Liver (tissue), 8 donors: ENCODE measurements at regions not wholly inside any gene's neighbourhood (a gene's known extent, or its start where the extent isn't known, plus 50 kb on each side); places are given as distances from the start of the nearest gene placed in this dataset.

Experiments
- DNase-seq: peaks from one replicate; pipeline ENCODE4 v3.0.0-alpha.2; 2017; ENCODE audit warnings: low spot score
- H3K27ac ChIP-seq, 2 donors: one replicate each; pipeline ENCODE4 v1.7.0; 2013; ENCODE audit warnings: inconsistent platforms in 2 of 2, low read length in 2 of 2, control low read depth in 1 of 2, low read depth in 1 of 2, mild to moderate bottlenecking in 1 of 2
- H3K27me3 ChIP-seq, 4 donors: one replicate each; pipeline versions ENCODE4 v1.6.1 to v1.7.0; 2013; ENCODE audit warnings: low read length in 3 of 4, inconsistent platforms in 1 of 4, mild to moderate bottlenecking in 1 of 4, moderate library complexity in 1 of 4; ENCODE audit not compliant: control insufficient read depth in 4 of 4, insufficient read depth in 4 of 4
- H3K36me3 ChIP-seq, 4 donors: one replicate each; pipeline versions ENCODE4 v1.6.1 to v1.7.0; 2013; ENCODE audit warnings: low read length in 3 of 4, mild to moderate bottlenecking in 3 of 4, low read depth in 1 of 4, moderate library complexity in 1 of 4; ENCODE audit not compliant: control insufficient read depth in 4 of 4, insufficient read depth in 3 of 4
- H3K4me1 ChIP-seq, 4 donors: one replicate each; pipeline versions ENCODE4 v1.6.1 to v1.7.0; 2013; ENCODE audit warnings: low read length in 3 of 4, mild to moderate bottlenecking in 3 of 4, moderate library complexity in 1 of 4; ENCODE audit not compliant: control insufficient read depth in 4 of 4, insufficient read depth in 4 of 4
- H3K4me3 ChIP-seq, 3 donors: one replicate each; pipeline versions ENCODE4 v1.6.1 to v1.7.0; 2013; ENCODE audit warnings: low read length in 3 of 3, control low read depth in 1 of 3, low read depth in 1 of 3, mild to moderate bottlenecking in 1 of 3
- H3K9ac ChIP-seq, 2 donors: one replicate each; pipeline ENCODE4 v1.7.0; 2013; ENCODE audit warnings: low read length in 2 of 2, mild to moderate bottlenecking in 2 of 2, moderate library complexity in 2 of 2, control low read depth in 1 of 2, low read depth in 1 of 2
- H3K9me3 ChIP-seq, 4 donors: one replicate each; pipeline versions ENCODE4 v1.6.1 to v1.7.0; 2013; ENCODE audit warnings: low read length in 3 of 4; ENCODE audit not compliant: control insufficient read depth in 4 of 4
- EGR1 ChIP-seq, 2 donors: IDR thresholded peaks; 2 replicates each; pipeline ENCODE4 v1.6.1; 2016 to 2018; ENCODE audit warnings: antibody characterized with exemption in 2 of 2, low read depth in 2 of 2
- FOXA1 ChIP-seq: IDR thresholded peaks from 2 replicates; pipeline ENCODE4 v1.6.1; 2016; ENCODE audit warnings: antibody characterized with exemption
- GABPA ChIP-seq, 2 donors: IDR thresholded peaks in 1 of 2; conservative IDR thresholded peaks in 1 of 2; 2 replicates each; pipeline ENCODE4 v1.6.1; 2016; ENCODE audit warnings: antibody characterized with exemption in 2 of 2, mild to moderate bottlenecking in 1 of 2, moderate library complexity in 1 of 2
- HNF4A ChIP-seq, 2 donors: conservative IDR thresholded peaks; 2 replicates each; pipeline ENCODE4 v1.6.1; 2016; ENCODE audit warnings: antibody characterized with exemption in 2 of 2, mild to moderate bottlenecking in 2 of 2
- HNF4G ChIP-seq: IDR thresholded peaks from 2 replicates; pipeline ENCODE4 v1.6.1; 2016; ENCODE audit warnings: antibody characterized with exemption
- JUND ChIP-seq, 2 donors: IDR thresholded peaks; 2 replicates each; pipeline ENCODE4 v1.6.1; 2016; ENCODE audit warnings: antibody characterized with exemption in 2 of 2
- RAD21 ChIP-seq, 2 donors: IDR thresholded peaks; 2 replicates each; pipeline ENCODE4 v1.6.1; 2016; ENCODE audit warnings: antibody characterized with exemption in 2 of 2, mild to moderate bottlenecking in 2 of 2
- RXRA ChIP-seq, 2 donors: IDR thresholded peaks; 2 replicates each; pipeline ENCODE4 v1.6.1; 2017 to 2018; ENCODE audit warnings: antibody characterized with exemption in 2 of 2, mild to moderate bottlenecking in 1 of 2
- TAF1 ChIP-seq: conservative IDR thresholded peaks from 2 replicates; pipeline ENCODE4 v1.6.1; 2016; ENCODE audit warnings: antibody characterized with exemption, mild to moderate bottlenecking
- YY1 ChIP-seq: IDR thresholded peaks from 2 replicates; pipeline ENCODE4 v1.6.1; 2016; ENCODE audit warnings: antibody characterized with exemption, mild to moderate bottlenecking
- WGBS: extraction: QIAGEN DNeasy Blood & Tissue Kit; methylation state at CpG from one replicate; pipeline ENCODE4 v1.1.7; 2013; 5-methylcytosine and 5-hydroxymethylcytosine counted together
- TF ChIP-seq, protein P1 (sequence below): IDR thresholded peaks from 2 replicates; pipeline ENCODE4 v1.6.1; 2016; ENCODE audit warnings: antibody characterized with exemption
- TF ChIP-seq, protein P2 (sequence below): IDR thresholded peaks from 2 replicates; pipeline ENCODE4 v1.6.1; 2016; ENCODE audit warnings: antibody characterized with exemption
- TF ChIP-seq, protein P3 (sequence below): fragments of 150-350 bp; IDR thresholded peaks from 2 replicates; pipeline ENCODE4 v1.5.1; 2017; ENCODE audit warnings: improper control_type of control experiment, low read depth, low read length; ENCODE audit not compliant: missing input control
- TF ChIP-seq, protein P4 (sequence below): IDR thresholded peaks from 2 replicates; pipeline ENCODE4 v1.6.1; 2016; ENCODE audit warnings: antibody characterized with exemption, mild to moderate bottlenecking
- donor health status: healthy.
- donor health status: healthy.
- donor health status: healthy.
- donor health status: healthy.
- donor health status: healthy.

DNA sequence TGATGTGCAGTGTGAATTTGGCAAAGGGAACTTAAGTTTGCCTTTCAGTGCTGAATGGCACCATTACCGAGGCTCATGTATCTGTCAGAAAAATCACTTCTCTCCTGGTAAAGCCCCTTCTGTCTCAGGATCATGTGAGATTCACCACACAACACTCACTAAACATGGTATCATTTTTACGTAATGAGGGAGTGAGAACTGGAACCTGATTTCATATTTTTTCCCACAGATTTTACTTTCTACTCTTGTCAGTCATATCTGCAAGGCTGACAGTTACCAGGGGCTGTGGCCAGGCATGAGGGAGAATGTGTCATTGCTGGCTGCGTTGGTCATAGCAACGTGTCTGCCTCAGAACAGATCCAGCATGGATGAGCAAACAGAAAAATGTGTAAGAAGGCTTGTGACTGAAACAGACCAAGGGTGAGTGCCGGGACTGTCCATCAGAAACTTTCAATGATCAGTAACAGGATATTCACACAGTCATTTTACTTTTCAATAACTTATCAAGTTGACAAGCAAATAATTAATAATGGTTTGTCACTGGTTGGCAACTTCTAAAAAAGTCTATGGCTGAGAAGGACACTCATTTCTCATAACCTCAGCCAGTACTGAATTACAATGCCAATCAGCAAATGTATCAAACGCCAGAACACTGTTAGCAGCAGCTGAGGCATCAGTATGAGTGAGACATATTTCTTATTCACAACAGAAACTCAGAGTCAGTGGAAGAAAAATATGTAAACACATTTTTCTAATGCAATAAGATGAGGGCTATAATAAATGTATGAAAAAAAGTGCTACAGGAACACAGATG is 100.5 kb downstream of the CDC42EP3 start:
- Histone ChIP-seq H3K36me3 (no peaks in the 10 kb centered on the region), H3K27ac (no peak overlapping the region), H3K9ac (no peak overlapping the region), H3K4me3 (no peak overlapping the region), H3K27me3 (no peaks in the 10 kb centered on the region), H3K4me1 (no peaks in the 10 kb centered on the region), H3K9me3 (no peaks in the 10 kb centered on the region)
- no peak for DNase-seq
- TF ChIP-seq YY1: no peak
- TF ChIP-seq, protein P1, sequence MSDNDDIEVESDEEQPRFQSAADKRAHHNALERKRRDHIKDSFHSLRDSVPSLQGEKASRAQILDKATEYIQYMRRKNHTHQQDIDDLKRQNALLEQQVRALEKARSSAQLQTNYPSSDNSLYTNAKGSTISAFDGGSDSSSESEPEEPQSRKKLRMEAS: no peak
- no peak for TF ChIP-seq GABPA (IDR thresholded peaks at IDR 0.05 in 1 of 2, conservative IDR thresholded peaks at IDR 0.05 in 1 of 2)
- TF ChIP-seq JUND (IDR thresholded peaks at IDR 0.05): no peak
- TF ChIP-seq HNF4A (conservative IDR thresholded peaks at IDR 0.05): no peak
- no peak for TF ChIP-seq HNF4G
- TF ChIP-seq, protein P2, sequence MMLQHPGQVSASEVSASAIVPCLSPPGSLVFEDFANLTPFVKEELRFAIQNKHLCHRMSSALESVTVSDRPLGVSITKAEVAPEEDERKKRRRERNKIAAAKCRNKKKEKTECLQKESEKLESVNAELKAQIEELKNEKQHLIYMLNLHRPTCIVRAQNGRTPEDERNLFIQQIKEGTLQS: no peak
- TF ChIP-seq, protein P3, sequence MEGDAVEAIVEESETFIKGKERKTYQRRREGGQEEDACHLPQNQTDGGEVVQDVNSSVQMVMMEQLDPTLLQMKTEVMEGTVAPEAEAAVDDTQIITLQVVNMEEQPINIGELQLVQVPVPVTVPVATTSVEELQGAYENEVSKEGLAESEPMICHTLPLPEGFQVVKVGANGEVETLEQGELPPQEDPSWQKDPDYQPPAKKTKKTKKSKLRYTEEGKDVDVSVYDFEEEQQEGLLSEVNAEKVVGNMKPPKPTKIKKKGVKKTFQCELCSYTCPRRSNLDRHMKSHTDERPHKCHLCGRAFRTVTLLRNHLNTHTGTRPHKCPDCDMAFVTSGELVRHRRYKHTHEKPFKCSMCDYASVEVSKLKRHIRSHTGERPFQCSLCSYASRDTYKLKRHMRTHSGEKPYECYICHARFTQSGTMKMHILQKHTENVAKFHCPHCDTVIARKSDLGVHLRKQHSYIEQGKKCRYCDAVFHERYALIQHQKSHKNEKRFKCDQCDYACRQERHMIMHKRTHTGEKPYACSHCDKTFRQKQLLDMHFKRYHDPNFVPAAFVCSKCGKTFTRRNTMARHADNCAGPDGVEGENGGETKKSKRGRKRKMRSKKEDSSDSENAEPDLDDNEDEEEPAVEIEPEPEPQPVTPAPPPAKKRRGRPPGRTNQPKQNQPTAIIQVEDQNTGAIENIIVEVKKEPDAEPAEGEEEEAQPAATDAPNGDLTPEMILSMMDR: no peak
- TF ChIP-seq, protein P4, sequence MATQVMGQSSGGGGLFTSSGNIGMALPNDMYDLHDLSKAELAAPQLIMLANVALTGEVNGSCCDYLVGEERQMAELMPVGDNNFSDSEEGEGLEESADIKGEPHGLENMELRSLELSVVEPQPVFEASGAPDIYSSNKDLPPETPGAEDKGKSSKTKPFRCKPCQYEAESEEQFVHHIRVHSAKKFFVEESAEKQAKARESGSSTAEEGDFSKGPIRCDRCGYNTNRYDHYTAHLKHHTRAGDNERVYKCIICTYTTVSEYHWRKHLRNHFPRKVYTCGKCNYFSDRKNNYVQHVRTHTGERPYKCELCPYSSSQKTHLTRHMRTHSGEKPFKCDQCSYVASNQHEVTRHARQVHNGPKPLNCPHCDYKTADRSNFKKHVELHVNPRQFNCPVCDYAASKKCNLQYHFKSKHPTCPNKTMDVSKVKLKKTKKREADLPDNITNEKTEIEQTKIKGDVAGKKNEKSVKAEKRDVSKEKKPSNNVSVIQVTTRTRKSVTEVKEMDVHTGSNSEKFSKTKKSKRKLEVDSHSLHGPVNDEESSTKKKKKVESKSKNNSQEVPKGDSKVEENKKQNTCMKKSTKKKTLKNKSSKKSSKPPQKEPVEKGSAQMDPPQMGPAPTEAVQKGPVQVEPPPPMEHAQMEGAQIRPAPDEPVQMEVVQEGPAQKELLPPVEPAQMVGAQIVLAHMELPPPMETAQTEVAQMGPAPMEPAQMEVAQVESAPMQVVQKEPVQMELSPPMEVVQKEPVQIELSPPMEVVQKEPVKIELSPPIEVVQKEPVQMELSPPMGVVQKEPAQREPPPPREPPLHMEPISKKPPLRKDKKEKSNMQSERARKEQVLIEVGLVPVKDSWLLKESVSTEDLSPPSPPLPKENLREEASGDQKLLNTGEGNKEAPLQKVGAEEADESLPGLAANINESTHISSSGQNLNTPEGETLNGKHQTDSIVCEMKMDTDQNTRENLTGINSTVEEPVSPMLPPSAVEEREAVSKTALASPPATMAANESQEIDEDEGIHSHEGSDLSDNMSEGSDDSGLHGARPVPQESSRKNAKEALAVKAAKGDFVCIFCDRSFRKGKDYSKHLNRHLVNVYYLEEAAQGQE: no peak
- no peak for TF ChIP-seq RXRA (IDR thresholded peaks at IDR 0.05)
- 77% methylated on average over 6 of the region's 6 CpGs for WGBS

DNA sequence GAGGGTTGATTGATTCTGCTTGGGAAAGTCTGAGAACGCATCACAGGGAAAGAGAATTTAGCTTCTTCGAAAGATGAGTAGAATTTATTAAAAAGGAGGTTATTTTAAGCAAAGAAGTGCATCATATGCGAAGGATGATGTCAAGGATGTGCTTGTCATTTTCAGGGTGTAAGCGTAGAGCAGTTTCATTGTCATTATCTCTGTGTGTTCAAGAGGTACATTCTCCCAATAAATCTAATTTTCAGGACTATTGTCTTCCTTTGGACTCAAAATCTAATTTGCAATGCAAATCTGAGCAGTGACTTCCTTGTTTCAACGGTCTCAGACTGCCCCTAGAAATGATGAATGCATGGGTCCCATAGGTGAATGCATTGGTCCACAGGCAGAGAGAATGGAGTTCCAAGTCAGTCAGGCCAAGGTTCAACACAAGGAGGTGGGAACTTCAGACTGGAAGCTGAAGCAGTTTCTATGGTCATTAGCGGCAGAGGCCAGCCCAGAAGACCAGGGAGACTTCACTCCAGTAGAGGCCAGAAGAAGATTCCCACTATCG is 99.8 kb downstream of the CDC42EP3 start:
- Histone ChIP-seq H3K4me1 (no peaks in the 10 kb centered on the region), H3K9ac (no peak overlapping the region), H3K27me3 (no peaks in the 10 kb centered on the region), H3K4me3 (no peak overlapping the region), H3K9me3 (no peaks in the 10 kb centered on the region), H3K27ac (no peak overlapping the region), H3K36me3 (no peaks in the 10 kb centered on the region)
- WGBS: 95% methylated on average over 7 of the region's 7 CpGs
- no peak for DNase-seq
- TF ChIP-seq FOXA1 (no peak), RXRA (IDR thresholded peaks at IDR 0.05) (no peak), EGR1 (IDR thresholded peaks at IDR 0.05; ENCODE audit: low read depth in 2 of 2) (no peak), TAF1 (no peak), JUND (IDR thresholded peaks at IDR 0.05) (no peak), HNF4G (no peak), RAD21 (IDR thresholded peaks at IDR 0.05) (no peak)
- TF ChIP-seq, protein P1: no peak
- TF ChIP-seq, protein P3: no peak
- TF ChIP-seq, protein P2: no peak
- TF ChIP-seq, protein P4: no peak
